Astrocyte (in vitro differentiated cells and primary cell): ENCODE measurements at regions not wholly inside any gene's neighbourhood (a gene's known extent, or its start where the extent isn't known, plus 50 kb on each side); places are given as distances from the start of the nearest gene placed in this dataset.

ENCODE experiments used
- CTCF ChIP-seq: IDR thresholded peaks from 2 replicates; pipeline ENCODE4 v1.5.1; 2011; ENCODE audit warnings: low read depth, mild to moderate bottlenecking, inconsistent platforms, low read length, moderate library complexity; ENCODE audit not compliant: insufficient read depth
- EZH2 ChIP-seq: IDR thresholded peaks from 2 replicates; pipeline ENCODE4 v1.6.1; 2012; ENCODE audit warnings: mild to moderate bottlenecking, low read length, inconsistent platforms; ENCODE audit not compliant: insufficient read depth

GRCh38 chr6:137725949-137726348 is 141.1 kb upstream of the TNFAIP3 start:
- no peak for TF ChIP-seq EZH2
- TF ChIP-seq CTCF: no peak
